22Rv1 (cell line): ENCODE measurements at regions not wholly inside any gene's neighbourhood (a gene's known extent, or its start where the extent isn't known, plus 50 kb on each side); places are given as distances from the start of the nearest gene placed in this dataset.

Experiments used
- ZFX ChIP-seq: fragments of 450-650 bp; IDR thresholded peaks from 2 replicates; pipeline ENCODE4 v1.6.1; 2017; ENCODE audit warnings: antibody characterized with exemption, borderline replicate concordance
- TF ChIP-seq, protein P1 (sequence below): fragments of 450-650 bp; IDR thresholded peaks from 2 replicates; pipeline ENCODE4 v1.5.1; 2017; ENCODE audit warnings: mild to moderate bottlenecking

DNA sequence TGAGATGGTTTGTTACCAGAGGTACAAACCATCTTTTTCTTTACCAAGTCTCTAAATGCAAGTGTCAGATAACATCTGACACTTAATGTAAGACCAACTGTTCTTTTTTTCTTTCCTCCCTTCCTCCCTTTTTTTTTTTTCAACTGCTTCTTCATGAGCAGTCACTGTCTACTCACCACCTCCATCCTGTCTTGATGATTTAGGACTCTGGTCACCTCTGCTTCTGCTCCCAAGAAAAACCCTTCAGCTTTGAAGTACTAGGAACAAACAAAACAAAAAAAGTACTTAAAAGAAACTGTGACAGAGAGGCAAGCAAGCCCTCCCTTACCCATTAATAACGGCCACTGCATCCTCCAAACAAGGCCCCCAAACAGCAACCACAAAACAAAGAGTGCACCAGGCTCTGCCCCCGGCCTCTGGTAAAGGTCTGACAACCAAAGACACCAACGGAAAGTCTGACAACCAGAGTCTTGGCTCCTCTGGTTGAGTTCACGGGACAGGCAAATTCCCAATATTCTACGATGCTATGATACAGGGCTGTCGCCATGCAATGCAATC lies 141.0 kb downstream of the ARL4C start:
- TF ChIP-seq, protein P1, sequence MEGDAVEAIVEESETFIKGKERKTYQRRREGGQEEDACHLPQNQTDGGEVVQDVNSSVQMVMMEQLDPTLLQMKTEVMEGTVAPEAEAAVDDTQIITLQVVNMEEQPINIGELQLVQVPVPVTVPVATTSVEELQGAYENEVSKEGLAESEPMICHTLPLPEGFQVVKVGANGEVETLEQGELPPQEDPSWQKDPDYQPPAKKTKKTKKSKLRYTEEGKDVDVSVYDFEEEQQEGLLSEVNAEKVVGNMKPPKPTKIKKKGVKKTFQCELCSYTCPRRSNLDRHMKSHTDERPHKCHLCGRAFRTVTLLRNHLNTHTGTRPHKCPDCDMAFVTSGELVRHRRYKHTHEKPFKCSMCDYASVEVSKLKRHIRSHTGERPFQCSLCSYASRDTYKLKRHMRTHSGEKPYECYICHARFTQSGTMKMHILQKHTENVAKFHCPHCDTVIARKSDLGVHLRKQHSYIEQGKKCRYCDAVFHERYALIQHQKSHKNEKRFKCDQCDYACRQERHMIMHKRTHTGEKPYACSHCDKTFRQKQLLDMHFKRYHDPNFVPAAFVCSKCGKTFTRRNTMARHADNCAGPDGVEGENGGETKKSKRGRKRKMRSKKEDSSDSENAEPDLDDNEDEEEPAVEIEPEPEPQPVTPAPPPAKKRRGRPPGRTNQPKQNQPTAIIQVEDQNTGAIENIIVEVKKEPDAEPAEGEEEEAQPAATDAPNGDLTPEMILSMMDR: no peak
- TF ChIP-seq ZFX: no peak
